ENCODE measurements at regions not wholly inside any gene's neighbourhood (a gene's known extent, or its start where the extent isn't known, plus 50 kb on each side); places are given as distances from the start of the nearest gene placed in this dataset.
"Not testable (repeated sequence)": the region's sequence is repeated elsewhere in the genome, so short reads cannot be mapped to it uniquely, and the experiment has no call there.

DNA sequence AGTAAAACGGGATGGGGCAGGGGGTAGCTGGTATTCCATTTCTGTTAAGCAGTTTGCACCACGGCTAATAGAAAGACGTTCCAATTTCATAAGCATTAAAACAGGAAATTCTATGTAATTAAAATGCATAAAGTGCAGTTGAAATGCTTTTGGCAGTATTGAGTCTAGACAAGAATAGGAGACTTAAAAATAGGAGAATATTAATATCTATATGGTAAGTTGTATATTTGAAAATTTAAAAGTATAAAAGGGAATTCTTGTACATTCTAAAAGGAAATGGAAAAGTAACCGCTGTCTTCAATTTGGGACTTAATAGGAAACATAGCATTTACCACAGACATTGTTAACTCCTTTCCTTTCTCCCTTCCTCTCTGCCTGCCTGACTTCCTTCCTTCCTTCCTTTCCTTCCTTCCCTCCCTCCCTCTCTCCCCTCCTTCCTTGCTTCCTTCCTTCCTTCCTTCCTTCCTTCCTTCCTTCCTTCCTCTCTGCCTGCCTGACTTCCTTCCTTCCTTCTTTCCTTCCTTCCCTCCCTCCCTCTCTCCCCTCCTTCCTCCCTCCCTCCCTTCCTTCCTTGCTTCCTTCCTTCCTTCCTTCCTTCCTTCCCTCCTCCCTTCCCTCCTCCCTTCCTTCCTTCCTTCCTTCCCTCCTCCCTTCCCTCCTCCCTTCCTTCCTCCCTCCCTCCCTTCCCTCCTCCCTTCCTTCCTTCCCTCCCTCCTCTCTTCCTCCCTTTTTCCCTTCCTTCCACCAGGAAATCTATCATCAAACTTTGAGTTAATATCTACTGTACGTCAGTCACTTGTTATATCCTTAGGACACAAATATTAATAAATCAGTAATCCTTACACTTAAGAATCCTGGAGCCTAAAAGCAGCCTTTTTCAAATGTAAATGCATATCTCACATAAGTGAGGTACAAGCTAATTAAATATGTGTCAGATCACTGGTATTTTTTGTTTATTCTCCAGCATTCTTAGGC is 1049.3 kb downstream of the GALC start:
- DNase-seq, result no peak

DNA sequence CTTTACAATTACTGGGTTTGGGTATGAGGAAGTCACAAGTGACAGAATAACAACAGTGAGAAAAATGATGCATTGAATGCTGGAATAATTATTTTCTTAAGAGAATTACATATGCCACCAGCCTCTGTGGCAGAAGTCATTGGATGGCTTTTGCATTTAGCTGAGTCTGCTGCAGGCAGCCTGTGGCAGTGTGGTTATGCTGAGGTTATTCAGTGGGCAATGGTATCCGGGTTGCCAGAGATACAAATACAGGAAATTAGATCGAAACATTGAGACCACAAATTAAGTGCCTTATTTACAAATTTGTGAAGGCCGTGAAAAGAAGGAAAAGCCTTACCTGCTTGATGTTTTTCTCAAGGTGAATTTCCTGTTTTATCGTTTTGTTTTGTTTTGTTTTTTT is 1050.0 kb downstream of the GALC start:
- no peak for DNase-seq

DNA sequence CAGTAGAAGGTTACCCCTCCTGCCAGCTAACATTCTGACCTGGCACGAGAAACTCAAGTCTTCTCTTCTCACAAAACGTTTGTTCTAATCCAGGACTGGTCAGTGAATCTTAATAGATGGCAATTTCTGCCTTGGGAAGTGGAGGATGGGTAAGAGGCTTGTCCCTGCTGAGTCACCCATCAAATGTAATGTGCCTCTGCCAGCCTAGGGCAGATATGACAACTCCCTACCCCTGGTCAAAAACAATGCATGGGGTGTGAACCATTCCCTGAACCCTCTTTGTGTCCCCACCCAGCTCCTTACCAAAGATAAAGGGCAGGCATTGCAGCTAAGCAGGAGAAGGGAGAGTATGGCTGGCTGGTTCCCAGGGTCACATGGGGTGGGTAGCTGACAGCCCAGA is 1052.9 kb downstream of the GALC start:
- DNase-seq, result no peak

DNA sequence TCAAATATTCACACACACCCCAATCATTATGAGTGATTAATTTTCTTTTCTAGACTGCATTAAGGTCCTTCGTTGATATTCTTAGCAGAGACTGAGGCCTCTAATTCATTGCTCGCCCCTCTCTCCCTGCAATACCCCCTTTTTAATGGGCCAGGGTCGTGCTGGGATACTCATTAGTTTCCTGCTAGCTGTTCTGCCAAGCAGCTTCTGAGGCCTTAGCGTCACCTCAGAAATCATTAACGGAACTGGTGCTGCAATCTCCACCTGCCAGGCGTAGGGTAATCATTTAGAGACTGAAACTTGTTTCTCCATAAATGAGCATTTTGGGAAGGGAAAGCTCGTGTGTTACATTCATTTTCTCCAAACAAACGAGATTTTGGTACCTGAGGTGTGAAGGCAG is 1054.7 kb downstream of the GALC start:
- no peak for DNase-seq

DNA sequence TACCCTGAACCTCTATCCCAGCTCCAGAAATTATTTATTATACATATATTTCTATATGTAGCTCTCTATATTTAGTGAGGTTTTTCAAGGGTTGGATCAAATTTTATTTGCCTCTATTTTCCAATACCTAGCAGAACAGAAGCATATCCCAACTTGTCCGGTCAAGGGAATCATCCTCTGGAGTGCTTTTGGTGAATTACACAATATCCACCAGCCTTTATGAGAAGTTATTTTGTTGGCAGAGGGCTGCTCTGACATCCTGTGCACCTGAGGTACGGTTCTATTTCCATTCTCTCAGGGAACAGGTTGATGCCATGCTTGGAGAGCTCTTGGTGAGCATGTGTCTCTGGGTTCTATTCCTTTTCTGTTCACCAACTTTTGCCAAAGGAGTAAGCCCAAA is 1056.4 kb downstream of the GALC start:
- no peak for DNase-seq

DNA sequence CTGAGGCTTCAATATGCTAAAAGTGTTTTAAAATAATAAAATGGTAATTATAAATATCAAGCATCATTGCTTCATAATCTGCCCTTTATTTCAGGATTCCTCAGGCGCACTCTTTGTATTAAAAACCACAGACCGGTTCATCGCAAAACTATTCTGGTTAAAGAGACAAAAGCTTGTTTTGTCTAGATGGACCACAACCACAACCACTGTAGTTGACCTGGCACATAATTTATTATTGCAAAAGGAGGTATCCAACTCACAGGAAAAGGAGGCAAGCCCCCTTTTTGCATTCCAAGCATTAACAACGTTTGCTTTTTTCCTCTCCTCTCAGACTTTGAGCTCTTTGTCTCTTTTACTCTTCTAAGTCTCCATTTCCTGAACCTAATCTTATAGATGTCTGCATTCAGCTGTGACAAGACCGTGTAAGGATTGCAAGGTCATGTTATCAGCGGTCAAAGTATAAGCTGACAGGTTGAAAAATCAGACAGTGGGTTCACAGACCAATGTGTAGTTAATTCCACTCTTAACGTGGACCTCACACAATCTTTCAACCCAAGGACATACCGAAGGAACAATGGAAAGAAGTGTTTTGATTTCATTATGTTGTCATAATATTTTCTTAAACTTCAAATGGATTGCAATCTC is 1057.6 kb downstream of the GALC start:
- DNase-seq, result no peak

DNA sequence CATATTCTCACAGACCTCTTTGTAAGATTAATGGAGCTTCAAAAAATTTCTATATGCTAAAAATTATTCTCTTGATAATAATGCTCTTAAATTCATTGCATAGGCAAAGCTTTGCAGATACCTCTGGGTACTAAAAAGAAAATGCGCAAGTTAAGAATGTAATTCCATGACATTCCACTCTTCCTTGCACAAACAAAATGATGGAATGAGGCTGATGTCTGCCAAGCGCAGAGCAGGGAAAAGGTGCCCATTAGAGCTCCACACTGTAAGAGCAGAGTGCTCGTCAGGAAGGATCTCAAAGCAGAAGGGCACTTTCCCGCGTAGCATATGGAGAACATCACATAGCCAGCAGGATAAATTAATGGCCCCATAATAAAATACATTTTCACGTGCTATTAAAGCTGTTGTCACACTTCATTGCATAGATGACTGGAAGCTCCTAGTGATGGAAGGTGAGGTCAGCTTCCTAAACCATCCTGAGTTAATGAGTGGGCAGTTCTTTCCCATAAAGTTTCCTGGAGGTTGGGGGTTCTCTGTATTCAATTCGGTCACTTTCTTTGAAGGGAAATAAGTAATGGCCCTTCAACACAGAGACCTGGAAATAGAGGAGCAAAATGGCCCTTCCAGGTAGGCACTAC is 1058.9 kb downstream of the GALC start:
- DNase-seq, result no peak

DNA sequence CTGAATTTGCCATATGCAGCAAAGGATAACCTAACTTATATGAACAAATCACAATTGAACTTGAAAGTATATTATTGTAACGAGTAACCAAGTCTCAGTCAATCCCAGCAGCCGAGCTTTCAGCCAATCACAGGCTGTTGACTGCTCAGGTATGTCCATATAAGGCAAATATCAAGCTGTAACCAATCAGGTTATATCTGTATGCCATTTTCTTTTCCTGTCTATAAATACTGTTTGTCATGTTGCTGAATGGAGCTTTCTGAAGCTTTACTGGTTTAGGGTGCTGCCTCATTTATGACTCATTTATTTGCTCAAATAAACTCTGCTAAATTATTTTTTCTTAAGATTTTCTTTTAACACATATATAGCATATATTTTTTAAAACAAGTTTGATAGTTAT is 1059.5 kb downstream of the GALC start:
- DNase-seq, result no peak

DNA sequence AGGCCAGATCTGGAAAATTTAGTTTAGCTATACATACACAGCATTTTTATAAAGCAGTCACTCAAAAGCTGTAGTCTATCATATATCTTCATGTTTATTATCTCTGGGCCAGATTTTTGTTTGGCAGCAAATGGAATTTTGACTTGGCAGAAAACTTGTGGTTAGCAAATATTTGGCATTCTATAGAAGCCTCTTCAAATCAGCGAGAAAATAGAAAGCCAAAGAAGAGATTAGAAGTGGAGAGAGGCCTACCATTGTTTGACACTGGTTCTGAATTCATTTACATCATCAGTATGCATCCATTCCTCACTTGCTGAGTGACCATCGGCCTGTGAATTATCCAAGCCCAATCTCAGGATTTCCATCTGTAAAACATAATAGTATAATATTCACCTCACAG is 1077.6 kb downstream of the GALC start:
- no peak for DNase-seq

DNA sequence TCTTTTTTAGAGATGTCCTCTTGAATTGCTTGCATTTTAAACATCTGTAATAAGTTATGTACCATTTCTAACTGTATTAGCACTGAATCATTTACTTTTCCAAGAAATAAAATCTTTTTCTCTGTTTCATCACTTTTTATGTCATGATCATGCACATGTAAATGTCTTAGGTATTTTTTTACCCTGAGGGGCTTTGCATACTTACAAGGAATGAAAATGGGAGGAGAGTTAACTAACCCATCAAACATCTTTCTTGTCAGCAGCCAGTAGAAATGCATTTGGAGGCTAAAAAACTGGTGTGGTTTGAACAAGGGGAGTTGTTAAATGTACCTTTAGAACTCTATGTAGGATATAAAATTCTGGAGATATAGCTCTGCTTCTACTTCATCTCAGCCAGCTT is 1080.3 kb downstream of the GALC start:
- no peak for DNase-seq

DNA sequence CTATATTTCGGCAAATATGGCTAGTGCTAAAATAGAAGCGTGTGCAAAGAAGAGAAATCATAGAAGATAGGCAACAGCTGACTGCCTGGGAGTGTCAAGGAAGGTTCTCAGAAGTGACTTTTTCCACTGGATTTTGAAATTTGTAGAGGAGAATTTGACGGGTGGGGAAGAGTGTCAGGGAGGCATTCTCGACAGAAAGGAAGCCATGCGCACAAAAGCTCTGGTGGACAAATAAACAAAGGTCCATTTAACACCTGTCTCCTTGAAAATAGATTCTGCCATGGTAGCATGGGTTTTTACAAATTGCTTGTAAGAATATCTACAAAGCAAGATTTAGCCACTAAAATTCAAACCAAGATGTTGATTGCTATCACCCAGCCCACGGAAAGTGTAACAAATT is 1081.5 kb downstream of the GALC start:
- no peak for DNase-seq

DNA sequence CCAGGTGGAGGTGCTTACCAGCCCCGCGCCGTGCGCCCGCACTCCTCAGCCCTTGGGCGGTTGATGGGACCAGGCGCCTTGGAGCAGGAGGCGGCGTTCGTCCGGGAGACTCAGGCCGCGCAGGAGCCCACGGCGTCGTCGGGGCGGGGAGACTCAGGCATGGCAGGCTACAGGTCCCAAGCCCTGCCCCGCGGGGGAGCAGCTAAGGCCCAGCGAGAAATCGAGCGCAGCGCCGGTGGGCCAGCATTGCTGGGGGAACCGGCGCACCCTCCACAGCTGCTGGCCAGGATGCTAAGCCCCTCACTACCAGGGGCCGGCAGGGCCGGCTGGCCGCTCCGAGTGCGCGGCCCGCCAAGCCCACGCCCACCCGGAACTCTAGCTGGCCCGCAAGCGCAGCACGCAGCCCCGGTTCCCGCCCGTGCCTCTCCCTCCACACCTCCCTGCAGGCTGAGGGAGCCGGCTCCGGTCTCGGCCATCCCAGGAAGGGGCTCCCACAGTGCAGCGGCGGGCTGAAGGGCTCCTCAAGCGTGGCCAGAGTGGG is 1087.5 kb downstream of the GALC start:
- DNase-seq, result not testable (repeated sequence)

DNA sequence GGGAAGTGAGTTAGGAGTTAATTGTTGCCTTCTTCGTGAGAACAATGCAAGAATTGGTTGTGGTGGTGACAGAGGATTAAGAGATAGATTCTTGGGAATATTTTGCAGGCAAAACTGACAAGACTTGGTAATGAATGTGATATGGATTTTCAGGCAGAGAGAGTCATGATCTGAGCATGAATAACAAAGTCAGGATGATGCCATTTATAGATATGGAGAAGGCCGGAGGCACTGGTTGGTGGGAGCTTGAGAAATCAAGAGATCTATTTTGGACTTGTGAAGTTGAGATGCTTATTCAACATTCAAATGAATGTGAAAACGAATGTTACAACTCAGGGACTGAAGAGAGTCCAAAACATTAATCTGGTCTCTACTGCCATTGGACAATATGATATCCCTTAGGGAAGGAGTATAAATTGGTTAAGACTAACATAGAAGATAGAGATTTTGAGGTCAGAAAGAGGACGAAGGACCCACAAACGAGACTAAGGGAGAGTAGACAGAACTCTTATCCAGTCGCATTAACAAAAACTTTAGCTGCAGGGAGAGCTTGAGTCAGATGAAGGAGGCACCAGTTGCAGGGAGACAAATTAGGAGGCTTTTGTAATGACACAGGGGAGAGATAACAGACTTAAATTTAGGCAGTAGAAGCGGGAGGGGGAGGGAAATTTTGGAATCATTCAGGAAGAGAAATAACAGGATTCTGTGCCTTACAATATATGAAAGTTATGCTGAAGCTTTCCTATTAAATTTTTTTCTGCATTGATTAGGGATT is 1090.6 kb downstream of the GALC start:
- DNase-seq, result no peak

DNA sequence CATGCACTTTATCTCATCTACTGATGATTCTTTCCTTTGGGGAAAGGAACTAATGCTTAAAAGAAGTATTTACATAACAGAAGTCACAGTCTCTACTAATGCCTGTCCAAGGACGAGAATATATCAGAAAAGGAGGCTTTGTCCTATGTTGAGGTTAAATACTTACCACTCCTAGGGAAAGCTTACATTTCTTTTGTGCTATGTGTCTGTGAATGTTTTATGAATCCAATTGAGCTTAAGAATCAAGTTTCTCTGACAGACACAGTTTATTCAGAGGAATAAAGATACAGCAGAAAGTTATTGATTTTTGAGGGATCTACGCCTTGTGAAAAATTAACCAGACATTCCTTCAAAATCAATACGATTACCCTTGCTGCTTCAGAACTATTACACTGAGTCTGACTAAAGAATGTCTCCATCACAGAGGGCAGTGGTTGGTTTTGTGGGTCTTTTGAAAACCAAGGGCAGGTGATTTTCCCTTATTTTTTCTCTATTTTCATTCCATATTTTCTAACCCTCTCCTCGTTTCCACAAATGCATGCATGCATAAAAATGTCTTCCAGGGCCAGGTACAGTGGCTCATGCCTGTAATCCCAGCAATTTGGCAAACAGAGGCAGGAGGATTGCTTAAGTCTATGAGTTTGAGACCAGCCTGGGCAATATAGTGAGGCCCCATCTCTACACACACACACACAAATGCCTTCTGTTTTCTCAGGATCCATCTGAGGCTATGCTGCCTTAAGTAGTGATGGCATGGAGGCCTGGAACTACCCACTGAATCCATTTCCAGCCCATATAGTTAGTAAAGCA is 1095.1 kb downstream of the GALC start:
- DNase-seq, result no peak

DNA sequence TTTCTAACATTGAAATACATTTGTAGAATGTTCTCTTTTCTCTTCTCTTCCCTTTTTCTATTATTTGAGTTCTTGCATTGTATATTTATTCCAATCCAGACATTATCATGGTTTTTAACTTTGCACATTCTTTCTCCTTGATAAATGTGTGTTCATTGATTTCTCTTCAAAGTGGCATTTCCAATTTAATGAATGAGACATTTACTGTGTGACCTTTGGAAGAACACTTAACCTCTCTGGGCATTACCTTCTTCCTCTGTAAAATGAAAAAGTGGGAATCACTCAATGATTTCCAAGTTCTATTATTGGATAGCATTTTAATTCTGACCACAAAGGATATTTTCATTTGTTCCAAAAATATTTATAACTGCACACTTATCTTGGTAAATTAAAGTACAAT is 1095.8 kb downstream of the GALC start:
- DNase-seq, result no peak

DNA sequence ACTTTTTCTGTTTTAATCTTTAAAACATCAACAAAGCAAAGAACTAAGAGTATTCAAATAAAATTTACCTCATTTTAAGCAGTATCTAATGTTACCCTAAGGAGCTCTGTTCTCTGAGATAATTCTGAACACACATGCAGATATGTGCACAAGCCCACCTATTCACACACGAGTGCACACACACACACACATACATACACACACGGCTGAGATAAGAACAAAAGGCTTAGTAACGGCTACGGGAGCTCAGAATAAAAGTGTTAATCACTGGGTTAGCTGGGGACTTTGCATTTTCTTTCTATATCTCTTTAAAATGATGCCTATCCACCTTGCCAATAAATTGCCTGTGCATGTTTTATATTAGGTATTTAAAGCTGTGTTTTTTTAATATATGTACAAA is 1096.3 kb downstream of the GALC start:
- no peak for DNase-seq

DNA sequence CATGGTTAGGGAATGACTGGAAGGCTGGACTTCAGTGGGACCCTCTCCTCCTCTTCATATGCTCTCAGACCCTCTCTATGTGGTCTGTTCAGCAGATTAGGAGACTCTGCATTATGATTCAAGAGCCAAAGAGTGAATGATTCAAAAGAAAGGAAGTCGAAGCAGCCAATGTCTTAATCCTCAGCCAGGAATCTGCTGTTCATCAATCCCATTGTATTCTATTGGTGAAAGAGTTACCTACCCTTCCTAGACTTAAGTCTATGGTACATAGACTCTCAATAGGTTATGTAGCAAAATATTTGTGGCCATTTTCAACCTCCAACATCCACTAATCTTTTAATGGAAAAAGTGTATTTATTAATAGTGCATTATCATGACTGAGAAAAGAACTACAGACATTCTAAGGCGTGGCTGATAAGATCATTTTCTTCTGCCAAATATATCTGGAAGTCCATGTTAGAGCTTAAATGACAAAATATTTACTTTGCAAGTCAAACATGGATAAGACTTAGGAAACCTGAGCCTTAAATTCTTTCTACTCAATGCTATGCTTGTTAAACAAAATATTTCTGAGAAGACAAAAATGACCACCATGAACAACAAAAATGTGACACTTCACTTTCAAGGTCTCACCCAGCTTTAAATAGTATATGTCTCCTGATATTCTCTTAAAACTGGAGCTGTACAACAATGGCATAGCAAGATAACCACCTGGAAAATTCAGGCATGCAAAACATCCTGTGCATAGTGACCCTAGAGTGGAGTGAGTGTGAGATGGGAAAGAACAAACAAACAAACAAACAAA is 1100.6 kb downstream of the GALC start:
- DNase-seq, result no peak

DNA sequence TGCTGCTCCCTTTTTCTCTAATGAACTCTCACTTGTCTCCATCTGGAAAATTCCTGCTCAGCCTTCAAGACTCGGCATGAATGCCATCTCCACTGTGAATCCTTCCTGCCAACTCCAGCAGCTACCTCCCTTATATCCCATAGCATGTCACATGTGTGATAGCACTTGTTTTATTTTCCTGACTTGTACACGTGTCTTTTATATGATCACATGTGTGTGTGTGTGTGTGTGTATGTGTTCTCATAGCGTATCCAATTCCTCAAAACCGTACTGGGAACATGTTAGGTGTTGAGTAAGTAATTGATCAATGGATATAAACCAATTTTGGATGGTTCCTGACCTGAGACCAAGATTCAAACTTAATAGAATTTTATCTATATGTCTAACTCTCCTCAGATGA is 1107.7 kb downstream of the GALC start:
- DNase-seq, result no peak

DNA sequence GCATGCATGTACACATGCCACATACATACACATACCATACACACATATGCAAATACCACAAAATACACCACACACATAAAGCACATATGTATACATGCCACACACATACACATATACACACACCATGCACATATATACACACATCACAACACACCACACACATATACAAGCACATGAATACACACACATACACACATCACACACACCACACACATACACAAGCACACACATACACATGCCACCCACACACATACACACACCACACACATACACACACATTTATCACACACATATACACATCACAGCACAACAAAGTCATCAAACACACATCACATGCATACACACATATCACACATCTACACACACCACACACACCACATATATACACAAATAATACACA is 1108.5 kb downstream of the GALC start:
- DNase-seq, result no peak

DNA sequence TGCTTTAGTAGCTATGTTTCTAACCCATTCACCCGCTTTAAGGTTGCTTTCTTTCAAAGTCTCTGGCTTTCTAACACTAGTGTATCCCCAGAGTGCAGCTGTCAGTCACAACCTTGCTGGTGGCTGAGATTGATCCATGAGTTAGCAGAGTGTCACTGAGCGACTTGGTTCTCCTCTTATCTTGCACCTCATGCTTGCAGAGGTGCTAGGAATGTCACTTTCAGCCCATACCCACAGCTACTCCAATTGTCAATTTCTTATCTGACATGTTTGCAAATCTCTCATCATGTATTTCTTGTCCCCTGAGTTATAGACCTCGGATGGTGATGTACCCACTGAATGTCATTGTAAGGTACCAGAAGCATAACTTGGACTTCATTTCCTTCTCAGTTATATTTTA is 1110.2 kb downstream of the GALC start:
- DNase-seq, result no peak

DNA sequence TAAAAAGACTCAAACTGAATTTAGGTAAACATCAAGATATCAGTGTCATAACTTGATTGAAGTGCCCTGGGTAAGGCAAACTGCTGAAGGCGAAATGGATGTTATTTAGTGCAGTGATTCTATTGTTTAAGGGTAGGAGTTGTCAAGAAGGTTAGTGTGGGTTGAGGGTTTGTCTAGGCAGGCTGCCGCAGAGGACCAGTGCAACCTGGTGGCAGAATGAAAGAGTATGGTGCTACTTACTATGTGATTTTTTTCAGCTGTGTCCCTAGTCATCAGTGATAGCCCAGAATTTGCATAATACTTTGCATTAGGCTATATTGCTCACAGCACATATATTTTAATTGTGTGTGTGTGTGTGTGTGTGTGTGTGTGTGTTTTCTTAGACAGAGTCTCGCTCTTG is 1127.0 kb downstream of the GALC start:
- no peak for DNase-seq

Data from stimulated activated CD4-positive, alpha-beta T cell treated with anti-CD3 and anti-CD28 coated beads, Interleukin-4, amount 100 ng/mL, for 1 hour (primary cell).